ENCODE measurements at regions not wholly inside any gene's neighbourhood (a gene's known extent, or its start where the extent isn't known, plus 50 kb on each side); places are given as distances from the start of the nearest gene placed in this dataset.

- TF ChIP-seq CTCF (IDR thresholded peaks at IDR 0.05): no peak
- TF ChIP-seq POLR2A (IDR thresholded peaks at IDR 0.05): no peak
Observed at GRCh38 chr11:92845390-92845789, 124.1 kb upstream of the MTNR1B start.

Data from Peyer's patch (tissue), 4 donors.